ENCODE measurements at regions not wholly inside any gene's neighbourhood (a gene's known extent, or its start where the extent isn't known, plus 50 kb on each side); places are given as distances from the start of the nearest gene placed in this dataset.

GRCh38 chr3:40765884-40766283, 241.1 kb downstream of the ZNF621 start:
- CTCF ChIA-PET (ENCODE audit: partially characterized antibody): no interaction called here
- H3K36me3 ChIP-seq (ENCODE audit: control insufficient read depth in 2 of 4, insufficient read depth in 4 of 4, low read length in 3 of 4): no peaks in the 10 kb centered on the region
- no peaks in the 10 kb centered on the region for H3K79me2 ChIP-seq (ENCODE audit: control insufficient read depth in 1 of 2, insufficient read depth in 2 of 2, low read length in 2 of 2)

More at GRCh38 chr3:40765884-40766283, 241.1 kb downstream of the ZNF621 start:
- H3K4me3 ChIP-seq (ENCODE audit: extremely low read depth in 1 of 4, insufficient read depth in 2 of 4, low read depth in 3 of 4, low read length in 4 of 4): no peak overlapping the region
- H2AFZ ChIP-seq (ENCODE audit: low read length): no peak overlapping the region
- no peak overlapping the region for H3K27ac ChIP-seq (ENCODE audit: low read depth, low read length)
- H2AK5ac ChIP-seq (ENCODE audit: low read depth, low read length): no peak overlapping the region
- no peaks in the 10 kb centered on the region for H4K20me1 ChIP-seq (replicated peaks in 1 of 2; ENCODE audit: control insufficient read depth in 1 of 2, insufficient read depth in 2 of 2, low read length in 2 of 2)
- H3K9me3 ChIP-seq (ENCODE audit: insufficient read depth in 2 of 2, low read depth in 1 of 2, low read length in 1 of 2): no peaks in the 10 kb centered on the region
- no peak overlapping the region for H2BK12ac ChIP-seq (ENCODE audit: low read depth, low read length)
- no peak overlapping the region for H4K5ac ChIP-seq (ENCODE audit: insufficient read length, low read depth, low read length)
- no peak overlapping the region for H3K14ac ChIP-seq (ENCODE audit: insufficient read length)
- H2BK5ac ChIP-seq (ENCODE audit: low read depth, low read length): no peak overlapping the region
- H3K9ac ChIP-seq (replicated peaks in 1 of 4; ENCODE audit: extremely low read depth in 1 of 4, low read depth in 3 of 4, low read length in 3 of 4): no peak overlapping the region
- no peak overlapping the region for H4K91ac ChIP-seq (replicated peaks; ENCODE audit: insufficient read length, low read length)
- FAIRE-seq: no peak
- no peak overlapping the region for H3K56ac ChIP-seq (replicated peaks; ENCODE audit: insufficient read length, low read depth, low read length)
- POLR2A ChIA-PET (ENCODE audit: partially characterized antibody): no interaction called here
- no peaks in the 10 kb centered on the region for H3K4me1 ChIP-seq (replicated peaks in 1 of 4; ENCODE audit: control insufficient read depth in 3 of 4, insufficient read depth in 4 of 4, low read length in 3 of 4)
- no peak overlapping the region for H3K23ac ChIP-seq (ENCODE audit: insufficient read length)
- 87% methylated on average over 3 of the region's 3 CpGs; no CpG with 5 or more reads in 1 of the 2 experiments for WGBS, 2 experiments (ENCODE audit: extremely low coverage in 1 of 2, insufficient coverage in 1 of 2, insufficient read length in 1 of 2, insufficient replicate concordance in 2 of 2, low coverage in 1 of 2, low lambda C conversion rate in 2 of 2, missing lambda C conversion rate in 1 of 2)
- H2BK15ac ChIP-seq (ENCODE audit: low read length): no peak overlapping the region
- DNase-seq (ENCODE audit: low read depth in 1 of 2, low spot score in 2 of 2): no peak
- no peak overlapping the region for H3K4me2 ChIP-seq (ENCODE audit: insufficient read depth in 1 of 2, low read depth in 2 of 2, low read length in 2 of 2)
- H3K79me1 ChIP-seq (ENCODE audit: low read depth, low read length): no peaks in the 10 kb centered on the region
- H2BK20ac ChIP-seq (ENCODE audit: low read length): no peak overlapping the region
- H3K4ac ChIP-seq (replicated peaks; ENCODE audit: insufficient read length, low read depth, low read length): no peak overlapping the region
- no peaks in the 10 kb centered on the region for H3K27me3 ChIP-seq (replicated peaks in 1 of 4; ENCODE audit: control insufficient read depth in 3 of 4, extremely low read depth in 1 of 4, insufficient read depth in 3 of 4, low read length in 3 of 4)
- H3K18ac ChIP-seq (ENCODE audit: extremely low read depth, low read length): no peak overlapping the region
- no peak overlapping the region for H2BK120ac ChIP-seq (replicated peaks; ENCODE audit: low read depth, low read length)
- H3K23me2 ChIP-seq (ENCODE audit: low read depth, low read length): no peaks in the 10 kb centered on the region
- H4K8ac ChIP-seq (ENCODE audit: extremely low read depth, insufficient read depth, low read length): no peak overlapping the region
- TF ChIP-seq EGR1 (IDR thresholded peaks at IDR 0.05; ENCODE audit: borderline replicate concordance, low read depth, low read length) (no peak), EP300 (IDR thresholded peaks at IDR 0.05; ENCODE audit: borderline replicate concordance in 1 of 2, low read depth in 2 of 2, low read length in 2 of 2) (no peak), RXRA (IDR thresholded peaks at IDR 0.05; ENCODE audit: insufficient read depth, low read depth, low read length) (no peak), JUN (IDR thresholded peaks at IDR 0.05; ENCODE audit: low read depth, low read length) (no peak), SIN3A (conservative IDR thresholded peaks at IDR 0.05 in 1 of 2, IDR thresholded peaks at IDR 0.05 in 1 of 2; ENCODE audit: low read depth in 1 of 2, low read length in 2 of 2) (no peak), GABPA (IDR thresholded peaks at IDR 0.05; ENCODE audit: borderline replicate concordance, insufficient read depth, low read length) (no peak), SRF (IDR thresholded peaks at IDR 0.05; ENCODE audit: low read depth, low read length) (no peak), BACH1 (IDR thresholded peaks at IDR 0.05; ENCODE audit: low read length) (no peak)
